ENCODE measurements at regions not wholly inside any gene's neighbourhood (a gene's known extent, or its start where the extent isn't known, plus 50 kb on each side); places are given as distances from the start of the nearest gene placed in this dataset.
A peak's percentile ranks its signal among the peaks of the same experiment; 100 is the strongest.

GRCh38 chr2:366706-367105, 78.8 kb upstream of the ALKAL2 start:
- H4K20me1 ChIP-seq (ENCODE audit: insufficient read depth, low read length): no peaks in the 10 kb centered on the region
- DNase-seq (ENCODE audit: low spot score) (no peak), ATAC-seq (peak; percentile 70), FAIRE-seq (no peak)
- CTCF ChIA-PET (ENCODE audit: low intra/inter-chr PET ratio, low total read pairs): no interaction called here
- H3K36me3 ChIP-seq (replicated peaks in 1 of 2; ENCODE audit: control insufficient read depth in 1 of 2, insufficient read depth in 2 of 2, low read length in 2 of 2): no peaks in the 10 kb centered on the region
- H3K27me3 ChIP-seq (ENCODE audit: control insufficient read depth in 1 of 2, insufficient read depth in 2 of 2, low read length in 2 of 2): peaks cover 5 to 63% of the 10 kb centered on the region in 2 experiments; a peak in 4 of 5 replicates
- H3K27ac ChIP-seq (ENCODE audit: extremely low read length, insufficient read depth, low read length): no peak overlapping the region
- POLR2A ChIA-PET: no interaction called here
- no peak overlapping the region for H3K9ac ChIP-seq (ENCODE audit: insufficient read depth, low read depth, low read length)
- in situ Hi-C loops (cut with HindIII; ENCODE audit: extremely low pct_ligation_motif_present, low pct_unique_long_range_greater_than_20kb): no loop called here
- no peak overlapping the region for H3K4me3 ChIP-seq (replicated peaks in 1 of 3; ENCODE audit: insufficient read depth in 1 of 3, low read depth in 2 of 3, low read length in 3 of 3)
- 9% methylated on average over 11 of the region's 11 CpGs for WGBS (ENCODE audit: low lambda C conversion rate)
- TF ChIP-seq EZH2 (conservative IDR thresholded peaks at IDR 0.05; ENCODE audit: low read depth, low read length): 0 out of 2 replicates have a peak, but pooled peaks have one; percentile 36
- TF ChIP-seq MXD1 (CRISPR knock-in tag; IDR thresholded peaks at IDR 0.05): no peak
- H3K79me2 ChIP-seq (ENCODE audit: insufficient read depth, low read length): no peaks in the 10 kb centered on the region
- H3K9me3 ChIP-seq (ENCODE audit: low read length): peaks cover 8% of the 10 kb centered on the region; the same call in 1 of the 2 replicates
- H3K4me1 ChIP-seq (ENCODE audit: insufficient read depth, low read length): no peaks in the 10 kb centered on the region
- intact Hi-C loops (cut with micrococcal nuclease; ENCODE audit: unreplicated experiment): no loop called here
- no peak overlapping the region for H2AFZ ChIP-seq (ENCODE audit: low read length)
- BruUV-seq (replicated peaks): no TSS peak
- no peak overlapping the region for H3K4me2 ChIP-seq (ENCODE audit: low read depth, low read length)

GRCh38 chr2:365367-366275, 77.7 kb upstream of the ALKAL2 start:
- no TSS peak for BruUV-seq (replicated peaks)
- H3K27me3 ChIP-seq (ENCODE audit: control insufficient read depth in 1 of 2, insufficient read depth in 2 of 2, low read length in 2 of 2): peaks cover 5 to 63% of the 10 kb centered on the region in 2 experiments; a peak in 4 of 5 replicates
- peaks cover 4% of the 10 kb centered on the region; the same call in 1 of the 2 replicates for H3K9me3 ChIP-seq (ENCODE audit: low read length)
- no peak overlapping the region for H3K27ac ChIP-seq (ENCODE audit: extremely low read length, insufficient read depth, low read length)
- TF ChIP-seq CEBPB (IDR thresholded peaks at IDR 0.05; ENCODE audit: borderline replicate concordance, low read depth, low read length) (peak; percentile 73), ZBTB7B (CRISPR knock-in tag; IDR thresholded peaks at IDR 0.05) (no peak)
- no peaks in the 10 kb centered on the region for H3K79me2 ChIP-seq (ENCODE audit: insufficient read depth, low read length)
- H3K4me1 ChIP-seq (ENCODE audit: insufficient read depth, low read length): no peaks in the 10 kb centered on the region
- no peak for FAIRE-seq
- H3K9ac ChIP-seq (ENCODE audit: insufficient read depth, low read depth, low read length): no peak overlapping the region
- H3K4me3 ChIP-seq (replicated peaks in 1 of 3; ENCODE audit: insufficient read depth in 1 of 3, low read depth in 2 of 3, low read length in 3 of 3): no peak overlapping the region
- H3K4me2 ChIP-seq (ENCODE audit: low read depth, low read length): no peak overlapping the region
- DNase-seq (ENCODE audit: low spot score): no peak
- H3K36me3 ChIP-seq (replicated peaks in 1 of 2; ENCODE audit: control insufficient read depth in 1 of 2, insufficient read depth in 2 of 2, low read length in 2 of 2): no peaks in the 10 kb centered on the region
- no peak for ATAC-seq
- no peaks in the 10 kb centered on the region for H4K20me1 ChIP-seq (ENCODE audit: insufficient read depth, low read length)
- intact Hi-C loops (cut with micrococcal nuclease; ENCODE audit: unreplicated experiment) (no loop called here), in situ Hi-C loops (cut with HindIII; ENCODE audit: extremely low pct_ligation_motif_present, low pct_unique_long_range_greater_than_20kb) (no loop called here)
- H2AFZ ChIP-seq (ENCODE audit: low read length): no peak overlapping the region
- POLR2A ChIA-PET: no interaction called here
- 47% methylated on average over 28 of the region's 28 CpGs for WGBS (ENCODE audit: low lambda C conversion rate)
- CTCF ChIA-PET (ENCODE audit: low intra/inter-chr PET ratio, low total read pairs): no interaction called here

All from HepG2 (cell line).